Neural crest cell (in vitro differentiated cells): ENCODE measurements at regions not wholly inside any gene's neighbourhood (a gene's known extent, or its start where the extent isn't known, plus 50 kb on each side); places are given as distances from the start of the nearest gene placed in this dataset.

ENCODE experiments used
- DNase-seq: peaks from one replicate; pipeline ENCODE4 v3.0.0; 2021; ENCODE audit warnings: low read depth, mixed read lengths, low spot score
- H3K27ac Mint-ChIP-seq: one replicate; pipeline ENCODE4 v1.8.0; 2021; ENCODE audit warnings: mild to moderate bottlenecking, mixed read lengths; ENCODE audit not compliant: unreplicated experiment
- H3K27me3 Mint-ChIP-seq: 2 replicates; pipeline ENCODE4 v1.8.0; 2021; ENCODE audit warnings: low read depth, mild to moderate bottlenecking, mixed read lengths
- H3K36me3 Mint-ChIP-seq: 2 replicates; pipeline ENCODE4 v1.8.0; 2021; ENCODE audit warnings: low read depth, mild to moderate bottlenecking, mixed read lengths
- H3K4me1 Mint-ChIP-seq: 2 replicates; pipeline ENCODE4 v1.8.0; 2021; ENCODE audit warnings: mixed read lengths
- H3K4me3 Mint-ChIP-seq: one replicate; pipeline ENCODE4 v1.8.0; 2021; ENCODE audit warnings: mild to moderate bottlenecking, mixed read lengths
- H3K9me3 Mint-ChIP-seq: 2 replicates; pipeline ENCODE4 v1.8.0; 2021; ENCODE audit warnings: mixed read lengths
- TF ChIP-seq, protein P1 (sequence below): fragments of 200-600 bp; sonication (generic); conservative IDR thresholded peaks from 2 replicates; pipeline ENCODE4 v1.5.0; 2021; ENCODE audit warnings: antibody characterized with exemption, mild to moderate bottlenecking

DNA sequence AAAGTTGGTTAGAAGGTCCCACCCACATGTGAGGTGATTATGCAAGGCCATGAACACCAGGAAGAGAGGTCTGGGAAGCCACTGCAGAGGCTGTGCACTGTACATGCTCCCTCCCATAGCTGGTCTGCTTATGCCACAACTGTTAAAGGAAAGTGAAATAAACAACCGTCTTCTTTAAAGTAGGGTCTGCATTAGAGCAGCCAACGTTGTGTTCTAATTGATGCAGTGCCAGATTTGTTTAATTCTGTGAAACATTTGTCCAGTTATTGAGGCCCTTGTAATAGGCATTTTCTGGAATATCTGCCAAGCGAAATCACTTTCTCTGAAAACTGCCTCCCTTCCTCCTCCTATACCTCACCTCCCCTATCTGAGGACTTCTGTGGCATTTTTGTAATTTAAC is 224.0 kb upstream of the LNX1 start:
- Mint-ChIP-seq H3K27me3 (no peaks in the 10 kb centered on the region), H3K4me1 (no peaks in the 10 kb centered on the region), H3K27ac (no peak overlapping the region), H3K9me3 (no peaks in the 10 kb centered on the region), H3K4me3 (no peak overlapping the region), H3K36me3 (no peaks in the 10 kb centered on the region)
- TF ChIP-seq, protein P1, sequence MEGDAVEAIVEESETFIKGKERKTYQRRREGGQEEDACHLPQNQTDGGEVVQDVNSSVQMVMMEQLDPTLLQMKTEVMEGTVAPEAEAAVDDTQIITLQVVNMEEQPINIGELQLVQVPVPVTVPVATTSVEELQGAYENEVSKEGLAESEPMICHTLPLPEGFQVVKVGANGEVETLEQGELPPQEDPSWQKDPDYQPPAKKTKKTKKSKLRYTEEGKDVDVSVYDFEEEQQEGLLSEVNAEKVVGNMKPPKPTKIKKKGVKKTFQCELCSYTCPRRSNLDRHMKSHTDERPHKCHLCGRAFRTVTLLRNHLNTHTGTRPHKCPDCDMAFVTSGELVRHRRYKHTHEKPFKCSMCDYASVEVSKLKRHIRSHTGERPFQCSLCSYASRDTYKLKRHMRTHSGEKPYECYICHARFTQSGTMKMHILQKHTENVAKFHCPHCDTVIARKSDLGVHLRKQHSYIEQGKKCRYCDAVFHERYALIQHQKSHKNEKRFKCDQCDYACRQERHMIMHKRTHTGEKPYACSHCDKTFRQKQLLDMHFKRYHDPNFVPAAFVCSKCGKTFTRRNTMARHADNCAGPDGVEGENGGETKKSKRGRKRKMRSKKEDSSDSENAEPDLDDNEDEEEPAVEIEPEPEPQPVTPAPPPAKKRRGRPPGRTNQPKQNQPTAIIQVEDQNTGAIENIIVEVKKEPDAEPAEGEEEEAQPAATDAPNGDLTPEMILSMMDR = no peak
- no peak for DNase-seq

DNA sequence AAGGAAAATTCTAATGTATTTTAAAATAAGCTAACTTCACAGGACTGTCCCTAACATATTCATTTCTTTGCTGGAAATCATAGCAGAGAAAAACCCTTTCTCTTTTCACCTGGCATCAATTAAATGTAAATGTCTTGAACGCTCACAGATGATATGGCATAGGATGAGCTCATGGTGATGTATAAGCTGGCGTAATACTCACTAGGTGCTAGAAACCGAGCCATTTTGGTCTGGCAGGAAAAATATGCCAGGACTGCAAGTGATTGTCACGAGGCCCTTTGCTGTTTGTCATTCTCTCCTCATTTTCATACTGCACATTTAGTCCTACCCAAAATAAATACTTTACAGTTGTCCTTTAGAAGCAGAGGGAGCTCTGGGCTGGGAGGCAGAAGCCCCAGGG is 222.7 kb upstream of the LNX1 start:
- Mint-ChIP-seq H3K27ac (no peak overlapping the region), H3K36me3 (no peaks in the 10 kb centered on the region), H3K27me3 (no peaks in the 10 kb centered on the region), H3K9me3 (no peaks in the 10 kb centered on the region), H3K4me1 (no peaks in the 10 kb centered on the region), H3K4me3 (no peak overlapping the region)
- no peak for DNase-seq
- TF ChIP-seq, protein P1 = no peak

DNA sequence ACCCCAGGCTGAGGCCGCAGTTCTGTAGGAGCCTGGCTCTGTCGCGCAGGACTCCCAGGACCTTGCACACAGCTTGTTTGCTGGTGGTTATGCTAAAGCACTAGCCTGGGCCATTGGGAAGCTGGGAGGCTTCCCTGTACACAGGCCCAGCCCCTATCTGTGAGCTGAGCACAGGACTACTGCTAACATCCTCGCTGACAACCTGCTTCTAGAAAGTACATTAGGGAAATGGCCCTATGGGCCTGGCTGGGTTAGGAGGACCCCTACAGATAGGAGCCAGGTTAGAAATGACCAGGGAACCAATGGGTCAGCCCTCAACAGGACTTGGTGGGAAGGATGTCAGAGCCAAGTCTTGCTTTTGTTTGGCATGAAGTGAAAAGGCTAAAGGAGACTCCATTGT is 219.4 kb upstream of the LNX1 start:
- H3K27ac Mint-ChIP-seq = no peak overlapping the region
- no peaks in the 10 kb centered on the region for H3K4me1 Mint-ChIP-seq
- no peaks in the 10 kb centered on the region for H3K27me3 Mint-ChIP-seq
- no peaks in the 10 kb centered on the region for H3K36me3 Mint-ChIP-seq
- no peak for DNase-seq
- TF ChIP-seq, protein P1 = no peak
- no peaks in the 10 kb centered on the region for H3K9me3 Mint-ChIP-seq
- no peak overlapping the region for H3K4me3 Mint-ChIP-seq

DNA sequence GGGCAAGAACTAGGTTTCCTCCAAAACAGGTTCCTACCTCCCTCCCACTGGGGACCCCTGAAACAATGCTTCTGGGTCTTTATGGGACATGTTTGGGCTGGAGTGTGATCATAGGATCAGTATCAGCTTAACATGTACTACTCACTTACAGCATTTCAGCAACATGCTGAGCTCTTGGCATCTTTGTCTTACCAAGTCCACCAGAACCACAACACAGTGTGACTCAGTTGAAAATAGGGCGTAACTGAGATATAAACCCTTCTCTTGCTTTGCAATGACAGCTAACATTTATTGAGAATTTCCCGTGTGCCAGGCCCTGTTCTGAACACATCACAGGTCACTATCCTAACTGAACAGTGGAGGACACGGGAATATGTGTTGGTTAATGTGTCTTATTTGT is 218.5 kb upstream of the LNX1 start:
- no peaks in the 10 kb centered on the region for H3K9me3 Mint-ChIP-seq
- H3K4me1 Mint-ChIP-seq = no peaks in the 10 kb centered on the region
- no peak overlapping the region for H3K4me3 Mint-ChIP-seq

DNA sequence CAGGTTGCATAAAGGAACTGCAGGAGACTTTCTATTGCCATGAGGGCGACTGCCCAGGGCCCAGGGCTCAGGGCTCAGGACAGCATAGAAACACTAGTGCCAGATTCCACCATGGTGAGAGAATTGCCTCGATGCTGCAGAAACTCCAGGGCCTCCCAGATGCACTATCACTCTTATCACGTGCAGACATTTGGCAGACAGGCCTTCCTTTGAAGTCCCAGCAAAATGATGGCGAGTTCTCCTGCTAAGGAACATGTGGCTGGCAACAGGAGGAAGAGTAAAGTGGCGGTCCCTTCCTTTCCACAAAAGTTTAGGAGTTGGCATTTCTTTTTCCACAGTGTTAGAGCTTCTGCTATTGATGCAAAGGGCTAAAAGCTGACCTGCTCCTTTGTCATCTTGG is 214.0 kb upstream of the LNX1 start:
- TF ChIP-seq, protein P1 = no peak
- Mint-ChIP-seq H3K36me3 (no peaks in the 10 kb centered on the region), H3K4me3 (no peak overlapping the region), H3K27ac (no peak overlapping the region), H3K9me3 (no peaks in the 10 kb centered on the region), H3K4me1 (no peaks in the 10 kb centered on the region), H3K27me3 (no peaks in the 10 kb centered on the region)
- DNase-seq = no peak

More for the DNA sequence above, 218.5 kb upstream of the LNX1 start:
- TF ChIP-seq, protein P1 = no peak
- H3K36me3 Mint-ChIP-seq = no peaks in the 10 kb centered on the region
- H3K27me3 Mint-ChIP-seq = no peaks in the 10 kb centered on the region
- H3K27ac Mint-ChIP-seq = no peak overlapping the region
- DNase-seq = no peak

DNA sequence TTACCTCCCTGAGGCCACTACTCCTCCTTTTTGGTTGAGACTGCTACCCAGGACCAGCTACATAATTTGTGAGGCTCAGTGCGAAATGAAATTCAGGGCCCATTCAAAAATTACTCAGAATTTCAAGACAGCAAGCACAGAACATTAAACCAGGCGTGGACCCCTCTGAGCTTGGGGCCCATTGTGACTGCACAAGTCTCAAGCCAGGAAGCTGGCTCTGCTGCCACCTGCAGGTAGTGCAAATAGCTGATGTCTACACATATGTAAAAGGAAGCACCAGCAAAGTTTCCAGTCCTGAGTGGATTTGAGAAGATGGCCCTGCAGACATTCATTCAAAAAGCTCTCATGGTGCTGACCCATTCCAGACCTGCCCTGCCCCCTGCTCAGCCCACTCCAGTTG is 213.4 kb upstream of the LNX1 start:
- no peaks in the 10 kb centered on the region for H3K27me3 Mint-ChIP-seq
- H3K9me3 Mint-ChIP-seq = no peaks in the 10 kb centered on the region
- H3K4me1 Mint-ChIP-seq = no peaks in the 10 kb centered on the region
- H3K27ac Mint-ChIP-seq = no peak overlapping the region
- TF ChIP-seq, protein P1 = peak; percentile 56
- no peaks in the 10 kb centered on the region for H3K36me3 Mint-ChIP-seq
- DNase-seq = no peak
- no peak overlapping the region for H3K4me3 Mint-ChIP-seq
